DOHH2 (cell line): ENCODE measurements at regions not wholly inside any gene's neighbourhood (a gene's known extent, or its start where the extent isn't known, plus 50 kb on each side); places are given as distances from the start of the nearest gene placed in this dataset.

Experiments
- EZH2phosphoT487 ChIP-seq: fragments of 200-600 bp; sonication (generic); IDR thresholded peaks from 2 replicates; pipeline ENCODE4 v1.6.1; 2017; ENCODE audit warnings: borderline replicate concordance, mild to moderate bottlenecking, antibody characterized with exemption, low read length, moderate library complexity, mixed read lengths
- TF ChIP-seq, protein P1 (sequence below): fragments of 200-600 bp; sonication (generic); IDR thresholded peaks from one replicate; pipeline ENCODE4 v1.5.1; 2014; ENCODE audit warnings: antibody characterized with exemption, mild to moderate bottlenecking, low read depth, low read length; ENCODE audit not compliant: poor library complexity, severe bottlenecking

DNA sequence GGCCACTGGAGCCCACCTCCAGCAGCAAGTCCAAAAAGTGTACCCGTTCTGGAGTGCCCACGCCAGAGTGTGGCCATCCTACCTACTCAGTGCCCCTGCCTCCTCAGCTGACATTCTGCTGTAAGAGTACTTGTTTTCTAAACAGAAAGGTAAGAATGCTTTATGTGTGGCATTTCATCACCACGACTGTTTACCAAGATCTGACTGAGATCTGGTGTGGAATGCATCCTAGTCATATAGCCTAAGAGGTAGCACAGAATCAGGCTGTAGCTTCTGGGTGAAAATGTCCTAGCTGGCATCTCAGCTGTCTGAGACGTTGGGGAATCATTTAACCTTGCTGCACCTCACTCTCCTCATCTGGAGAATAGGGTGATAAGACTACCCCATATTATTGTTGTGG, 638.7 kb upstream of the TENM3 start:
- TF ChIP-seq EZH2phosphoT487 = no peak
- TF ChIP-seq, protein P1, sequence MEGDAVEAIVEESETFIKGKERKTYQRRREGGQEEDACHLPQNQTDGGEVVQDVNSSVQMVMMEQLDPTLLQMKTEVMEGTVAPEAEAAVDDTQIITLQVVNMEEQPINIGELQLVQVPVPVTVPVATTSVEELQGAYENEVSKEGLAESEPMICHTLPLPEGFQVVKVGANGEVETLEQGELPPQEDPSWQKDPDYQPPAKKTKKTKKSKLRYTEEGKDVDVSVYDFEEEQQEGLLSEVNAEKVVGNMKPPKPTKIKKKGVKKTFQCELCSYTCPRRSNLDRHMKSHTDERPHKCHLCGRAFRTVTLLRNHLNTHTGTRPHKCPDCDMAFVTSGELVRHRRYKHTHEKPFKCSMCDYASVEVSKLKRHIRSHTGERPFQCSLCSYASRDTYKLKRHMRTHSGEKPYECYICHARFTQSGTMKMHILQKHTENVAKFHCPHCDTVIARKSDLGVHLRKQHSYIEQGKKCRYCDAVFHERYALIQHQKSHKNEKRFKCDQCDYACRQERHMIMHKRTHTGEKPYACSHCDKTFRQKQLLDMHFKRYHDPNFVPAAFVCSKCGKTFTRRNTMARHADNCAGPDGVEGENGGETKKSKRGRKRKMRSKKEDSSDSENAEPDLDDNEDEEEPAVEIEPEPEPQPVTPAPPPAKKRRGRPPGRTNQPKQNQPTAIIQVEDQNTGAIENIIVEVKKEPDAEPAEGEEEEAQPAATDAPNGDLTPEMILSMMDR = no peak
